ENCODE measurements at regions not wholly inside any gene's neighbourhood (a gene's known extent, or its start where the extent isn't known, plus 50 kb on each side); places are given as distances from the start of the nearest gene placed in this dataset.

DNA sequence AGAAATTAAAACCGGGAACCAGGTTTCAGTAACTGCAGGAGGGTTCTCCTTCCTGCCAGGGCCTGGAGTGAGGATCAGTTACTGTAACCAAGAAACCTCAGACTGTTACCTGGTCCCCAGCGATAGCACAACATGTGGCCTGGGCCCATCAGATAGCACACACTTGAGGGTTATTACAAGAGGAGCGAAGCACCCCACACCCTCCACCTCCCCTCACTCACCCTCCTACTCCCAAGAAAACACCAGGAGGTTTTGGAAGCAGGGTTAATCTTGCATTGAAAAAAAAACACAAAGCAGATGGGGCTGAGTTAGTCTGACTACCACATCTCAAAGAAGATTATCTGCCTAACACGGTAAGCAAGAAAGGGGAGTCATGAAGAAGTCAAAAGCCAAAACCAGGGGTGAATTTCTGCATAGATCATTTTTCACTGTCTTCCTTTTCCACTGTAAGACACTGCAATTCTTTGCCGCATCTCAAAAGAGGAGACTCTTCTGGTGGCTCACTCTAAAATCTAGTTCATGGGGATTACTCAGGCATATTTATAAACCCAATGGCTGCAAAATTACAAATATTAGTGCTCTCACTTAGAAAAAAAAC is 75.9 kb upstream of the DOCK9 start:
- Mint-ChIP-seq H3K36me3 (ENCODE audit: low read depth) (no peaks in the 10 kb centered on the region), H3K9me3 (no peaks in the 10 kb centered on the region), H3K27me3 (ENCODE audit: low read depth) (no peaks in the 10 kb centered on the region), H3K4me1 (peaks cover 5% of the 10 kb centered on the region), H3K4me3 (no peak overlapping the region), H3K27ac (ENCODE audit: unreplicated experiment) (peak overlapping the region; percentile 19)
- TF ChIP-seq, protein P1, sequence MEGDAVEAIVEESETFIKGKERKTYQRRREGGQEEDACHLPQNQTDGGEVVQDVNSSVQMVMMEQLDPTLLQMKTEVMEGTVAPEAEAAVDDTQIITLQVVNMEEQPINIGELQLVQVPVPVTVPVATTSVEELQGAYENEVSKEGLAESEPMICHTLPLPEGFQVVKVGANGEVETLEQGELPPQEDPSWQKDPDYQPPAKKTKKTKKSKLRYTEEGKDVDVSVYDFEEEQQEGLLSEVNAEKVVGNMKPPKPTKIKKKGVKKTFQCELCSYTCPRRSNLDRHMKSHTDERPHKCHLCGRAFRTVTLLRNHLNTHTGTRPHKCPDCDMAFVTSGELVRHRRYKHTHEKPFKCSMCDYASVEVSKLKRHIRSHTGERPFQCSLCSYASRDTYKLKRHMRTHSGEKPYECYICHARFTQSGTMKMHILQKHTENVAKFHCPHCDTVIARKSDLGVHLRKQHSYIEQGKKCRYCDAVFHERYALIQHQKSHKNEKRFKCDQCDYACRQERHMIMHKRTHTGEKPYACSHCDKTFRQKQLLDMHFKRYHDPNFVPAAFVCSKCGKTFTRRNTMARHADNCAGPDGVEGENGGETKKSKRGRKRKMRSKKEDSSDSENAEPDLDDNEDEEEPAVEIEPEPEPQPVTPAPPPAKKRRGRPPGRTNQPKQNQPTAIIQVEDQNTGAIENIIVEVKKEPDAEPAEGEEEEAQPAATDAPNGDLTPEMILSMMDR (conservative IDR thresholded peaks at IDR 0.05) = no peak
- DNase-seq (ENCODE audit: low read depth, low spot score) = no peak

DNA sequence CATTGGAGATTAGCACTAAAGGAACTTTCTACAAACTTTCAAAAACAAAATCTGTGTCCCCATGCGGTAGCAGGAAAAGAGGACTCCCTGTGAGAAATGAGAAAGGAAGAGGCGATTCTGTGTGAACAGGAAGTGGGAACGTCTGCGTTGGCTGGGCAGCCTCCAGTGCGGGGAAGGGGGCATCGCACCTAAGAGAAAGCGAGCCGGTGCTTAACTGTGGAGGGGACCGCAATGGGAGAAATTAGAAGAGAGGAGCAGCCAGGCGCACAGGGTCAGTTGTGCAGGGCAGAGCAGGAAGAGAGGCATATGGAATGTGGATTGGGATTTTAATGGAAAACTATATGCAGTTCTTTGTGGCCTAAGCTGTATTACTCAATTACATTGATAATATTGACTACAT is 77.4 kb upstream of the DOCK9 start:
- Mint-ChIP-seq H3K27ac (ENCODE audit: unreplicated experiment) (no peak overlapping the region), H3K4me1 (peaks cover 5% of the 10 kb centered on the region), H3K9me3 (no peaks in the 10 kb centered on the region), H3K36me3 (ENCODE audit: low read depth) (no peaks in the 10 kb centered on the region), H3K27me3 (ENCODE audit: low read depth) (no peaks in the 10 kb centered on the region), H3K4me3 (no peak overlapping the region)
- TF ChIP-seq, protein P1 (conservative IDR thresholded peaks at IDR 0.05) = no peak
- no peak for DNase-seq (ENCODE audit: low read depth, low spot score)

DNA sequence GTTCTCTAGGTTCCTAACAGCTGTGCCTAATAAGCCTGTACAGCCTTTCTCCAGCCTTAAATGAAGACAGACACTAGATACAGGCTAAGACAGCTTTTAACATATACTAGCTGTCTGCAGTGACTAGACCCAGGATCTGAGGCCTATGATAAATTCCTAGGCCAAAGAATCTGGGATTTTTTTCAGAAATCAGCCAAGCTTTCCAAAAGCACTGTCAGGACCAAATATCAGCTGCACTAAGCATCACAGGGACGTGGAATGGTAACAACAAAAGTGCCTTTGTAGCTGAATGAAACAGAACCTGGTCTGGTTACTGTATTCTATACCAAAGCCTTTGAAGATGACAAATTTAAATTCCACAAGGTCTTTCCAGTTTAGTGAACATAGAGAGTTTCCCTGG is 77.9 kb upstream of the DOCK9 start:
- Mint-ChIP-seq H3K27ac (ENCODE audit: unreplicated experiment) (no peak overlapping the region), H3K4me3 (no peak overlapping the region), H3K4me1 (peaks cover 5% of the 10 kb centered on the region), H3K27me3 (ENCODE audit: low read depth) (no peaks in the 10 kb centered on the region), H3K36me3 (ENCODE audit: low read depth) (no peaks in the 10 kb centered on the region), H3K9me3 (no peaks in the 10 kb centered on the region)
- DNase-seq (ENCODE audit: low read depth, low spot score) = no peak
- TF ChIP-seq, protein P1 (conservative IDR thresholded peaks at IDR 0.05) = no peak

DNA sequence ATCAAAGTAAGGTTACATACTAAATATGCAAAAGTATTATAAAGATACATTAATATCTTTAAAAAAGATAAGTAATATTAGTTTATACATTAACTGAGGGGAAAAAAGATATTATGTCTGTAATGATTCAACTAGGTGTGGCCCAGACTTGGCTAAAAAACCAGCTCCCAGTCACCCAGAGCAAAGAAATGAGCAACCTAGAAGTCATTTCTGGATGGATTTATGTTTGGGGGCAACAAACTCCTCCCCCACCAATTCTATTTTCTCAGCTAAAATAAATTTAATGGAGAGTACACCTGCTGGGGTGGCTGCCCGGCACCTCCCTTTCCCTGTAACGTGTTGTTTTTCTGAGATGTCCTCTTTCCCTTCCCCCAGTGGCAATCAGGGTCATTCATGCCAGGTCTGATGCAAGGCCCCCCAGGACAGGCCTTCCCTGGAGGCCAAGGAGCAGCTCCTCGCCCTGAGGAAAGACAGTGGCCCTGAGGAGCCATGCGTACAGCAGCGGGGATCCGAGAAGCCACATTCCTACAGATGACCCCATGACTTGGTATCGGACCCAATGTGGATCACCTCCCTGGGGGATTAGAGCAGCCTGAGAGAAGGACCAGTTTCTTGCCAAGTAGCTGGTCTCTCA is 78.6 kb upstream of the DOCK9 start:
- TF ChIP-seq, protein P1 (conservative IDR thresholded peaks at IDR 0.05) = no peak
- peaks cover 5% of the 10 kb centered on the region for H3K4me1 Mint-ChIP-seq
- no peaks in the 10 kb centered on the region for H3K27me3 Mint-ChIP-seq (ENCODE audit: low read depth)
- no peak for DNase-seq (ENCODE audit: low read depth, low spot score)
- no peak overlapping the region for H3K4me3 Mint-ChIP-seq
- no peaks in the 10 kb centered on the region for H3K36me3 Mint-ChIP-seq (ENCODE audit: low read depth)
- H3K27ac Mint-ChIP-seq (ENCODE audit: unreplicated experiment) = no peak overlapping the region
- H3K9me3 Mint-ChIP-seq = no peaks in the 10 kb centered on the region

DNA sequence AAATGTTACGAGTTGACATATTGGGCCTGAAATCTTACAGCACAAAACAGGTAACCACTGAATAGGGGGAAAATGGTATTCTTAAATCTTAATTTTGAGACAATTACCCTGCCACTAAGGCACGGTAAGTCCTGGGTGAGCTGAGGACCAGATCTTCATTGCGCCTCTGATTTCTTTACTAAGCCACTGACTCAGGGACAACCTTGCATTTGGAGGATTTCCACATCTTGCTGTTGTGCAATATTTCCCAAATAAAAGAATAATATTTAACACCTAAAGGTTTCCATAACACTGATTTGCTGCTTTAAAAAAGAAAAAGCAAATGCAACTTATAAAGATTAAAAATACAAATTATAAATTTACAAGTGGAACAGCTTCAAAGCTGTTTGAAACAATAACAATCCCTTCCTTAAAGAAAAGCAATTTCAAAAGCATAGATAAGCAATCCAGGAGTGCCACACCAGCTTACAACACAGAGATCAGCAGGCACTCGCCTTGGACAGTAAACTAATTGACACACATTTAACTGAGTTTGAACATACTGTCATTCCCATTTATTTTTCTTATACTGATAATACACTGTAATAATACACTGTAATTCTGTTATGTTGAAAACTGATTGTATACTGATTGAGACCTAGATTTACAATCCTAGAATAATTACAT is 79.6 kb upstream of the DOCK9 start:
- Mint-ChIP-seq H3K4me3 (no peak overlapping the region), H3K27me3 (ENCODE audit: low read depth) (no peaks in the 10 kb centered on the region)
- TF ChIP-seq, protein P1 (conservative IDR thresholded peaks at IDR 0.05) = no peak

More for the DNA sequence above, 79.6 kb upstream of the DOCK9 start:
- DNase-seq (ENCODE audit: low read depth, low spot score) = no peak
- Mint-ChIP-seq H3K4me1 (peaks cover 5% of the 10 kb centered on the region), H3K27ac (ENCODE audit: unreplicated experiment) (no peak overlapping the region), H3K9me3 (no peaks in the 10 kb centered on the region), H3K36me3 (ENCODE audit: low read depth) (no peaks in the 10 kb centered on the region)
